Fibroblast of pulmonary artery (primary cell): ENCODE measurements at regions not wholly inside any gene's neighbourhood (a gene's known extent, or its start where the extent isn't known, plus 50 kb on each side); places are given as distances from the start of the nearest gene placed in this dataset.

Experiments
- DNase-seq: peaks from one replicate; pipeline ENCODE4 v3.0.0-alpha.2; 2010; ENCODE audit warnings: low read depth
- H3K4me3 ChIP-seq: replicated peaks from 2 replicates; pipeline ENCODE4 v1.5.1; 2011; ENCODE audit warnings: low read depth, mild to moderate bottlenecking, control low read depth, low read length, moderate library complexity
- CTCF ChIP-seq: IDR thresholded peaks from 2 replicates; pipeline ENCODE4 v1.5.1; 2011; ENCODE audit warnings: mild to moderate bottlenecking, control low read depth, low read length, inconsistent platforms; ENCODE audit errors: missing control alignments

- no peak for TF ChIP-seq CTCF
- no peak overlapping the region for H3K4me3 ChIP-seq
- peak; percentile 6 for DNase-seq
Measured at GRCh38 chr15:81575436-81576123, 201.6 kb upstream of the TMC3 start.

GRCh38 chr15:81573098-81573746 lies 199.2 kb upstream of the TMC3 start:
- no peak for TF ChIP-seq CTCF
- no peak overlapping the region for H3K4me3 ChIP-seq
- no peak for DNase-seq

GRCh38 chr15:81572190-81572589 lies 198.2 kb upstream of the TMC3 start:
- no peak for TF ChIP-seq CTCF
- no peak overlapping the region for H3K4me3 ChIP-seq
- DNase-seq, result no peak

GRCh38 chr15:81569286-81570080 lies 195.5 kb upstream of the TMC3 start:
- no peak for TF ChIP-seq CTCF
- no peak overlapping the region for H3K4me3 ChIP-seq
- DNase-seq, result no peak

- no peak for DNase-seq
- no peak overlapping the region for H3K4me3 ChIP-seq
- TF ChIP-seq CTCF, result no peak
Measured at GRCh38 chr15:81567924-81568323, 193.9 kb upstream of the TMC3 start.

GRCh38 chr15:81562986-81563385 lies 189.0 kb upstream of the TMC3 start:
- no peak for DNase-seq
- no peak overlapping the region for H3K4me3 ChIP-seq
- no peak for TF ChIP-seq CTCF
